ENCODE measurements at regions not wholly inside any gene's neighbourhood (a gene's known extent, or its start where the extent isn't known, plus 50 kb on each side); places are given as distances from the start of the nearest gene placed in this dataset.

GRCh38 chr2:3097804-3098203 lies 279.8 kb downstream of the EIPR1 start:
- no peak for DNase-seq (ENCODE audit: low spot score)
- no peak for TF ChIP-seq CTCF (IDR thresholded peaks at IDR 0.05; ENCODE audit: extremely low read depth, missing control alignments)

DNA sequence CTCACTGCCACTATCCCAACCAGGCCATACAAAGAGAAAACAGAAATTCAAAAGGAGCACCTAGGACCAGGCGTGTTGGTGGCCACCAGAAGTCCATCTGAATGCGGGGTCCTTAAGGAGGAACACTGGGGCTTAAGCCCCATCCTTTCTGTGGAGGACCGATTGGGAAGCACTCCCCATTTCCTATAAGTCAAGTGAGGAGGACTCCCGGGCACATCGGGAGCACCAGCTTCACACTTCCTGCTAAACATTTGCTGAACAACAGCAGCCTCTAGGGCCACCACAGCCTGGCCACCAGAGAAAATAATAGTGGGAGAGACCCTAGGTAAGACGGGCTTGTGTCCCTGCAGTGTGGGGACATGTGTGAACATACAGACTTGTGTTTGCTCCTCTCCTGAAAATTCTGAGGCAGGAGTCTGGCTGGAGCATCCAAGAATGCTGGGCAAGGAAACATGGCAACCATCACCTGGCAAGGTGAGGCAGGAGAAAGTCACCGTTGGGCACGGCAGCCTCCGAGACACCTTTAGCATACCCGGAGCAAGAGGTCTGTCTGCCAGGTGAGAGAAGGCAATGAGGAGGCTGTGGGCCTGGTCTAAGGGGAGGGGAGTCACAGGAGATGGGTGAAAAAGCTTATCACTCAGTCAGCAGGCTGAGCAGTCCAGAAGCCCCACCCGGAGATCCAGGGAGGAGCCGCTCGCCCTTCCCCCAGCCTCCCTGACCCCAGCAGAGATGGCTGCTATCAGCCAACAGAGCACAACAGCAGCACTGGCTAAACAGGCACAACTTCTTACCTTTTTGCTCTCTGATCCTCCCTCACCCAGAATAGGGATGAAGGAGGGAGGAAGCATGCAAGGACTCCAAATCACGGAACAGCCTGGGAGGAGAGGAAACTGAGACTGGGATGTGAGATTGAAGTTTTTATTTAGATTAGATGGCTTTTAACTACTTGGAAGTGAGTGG lies 282.3 kb downstream of the EIPR1 start:
- TF ChIP-seq CTCF (IDR thresholded peaks at IDR 0.05; ENCODE audit: extremely low read depth, missing control alignments), result no peak
- DNase-seq (ENCODE audit: low spot score), result no peak

GRCh38 chr2:3094318-3094717 lies 283.3 kb downstream of the EIPR1 start:
- DNase-seq (ENCODE audit: low spot score), result no peak
- no peak for TF ChIP-seq CTCF (IDR thresholded peaks at IDR 0.05; ENCODE audit: extremely low read depth, missing control alignments)

DNA sequence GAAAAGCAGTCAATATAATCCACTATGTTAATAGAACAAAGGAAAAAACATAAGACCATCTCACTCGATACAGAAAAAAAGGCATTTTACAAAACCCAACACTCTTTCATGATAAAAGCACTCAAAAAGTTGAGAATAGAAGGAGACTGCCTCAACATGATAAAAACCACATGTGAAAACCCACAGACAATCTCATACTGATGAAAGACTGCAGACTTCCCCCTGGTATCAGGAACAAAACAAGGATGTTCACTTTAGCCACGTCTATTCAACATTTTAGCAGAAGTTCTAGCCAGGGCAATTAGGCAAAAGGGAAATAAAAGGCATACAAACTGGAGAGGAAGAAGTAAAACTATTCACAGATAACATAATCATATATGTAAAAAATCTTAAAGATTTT lies 285.9 kb downstream of the EIPR1 start:
- DNase-seq (ENCODE audit: low spot score), result no peak
- TF ChIP-seq CTCF (IDR thresholded peaks at IDR 0.05; ENCODE audit: extremely low read depth, missing control alignments), result no peak

DNA sequence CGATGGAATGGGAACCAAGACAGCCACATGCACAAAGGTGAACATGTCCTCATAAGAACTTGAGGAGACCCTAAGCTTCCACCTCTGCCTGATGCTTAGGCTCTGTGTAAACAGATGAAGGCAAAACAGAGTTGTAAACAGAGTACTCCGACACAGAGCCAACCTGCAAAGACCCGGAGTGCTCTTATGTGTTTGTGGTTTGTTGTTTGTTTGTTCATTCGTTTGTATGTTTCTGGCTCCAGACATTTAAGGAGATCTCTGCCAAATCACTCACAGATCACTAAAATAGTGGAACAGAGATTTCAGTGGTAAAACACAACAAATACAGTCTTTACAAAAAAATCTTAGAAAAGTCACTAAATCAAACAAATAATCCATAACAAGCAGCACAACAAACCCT lies 294.9 kb downstream of the EIPR1 start:
- DNase-seq (ENCODE audit: low spot score), result no peak
- no peak for TF ChIP-seq CTCF (IDR thresholded peaks at IDR 0.05; ENCODE audit: extremely low read depth, missing control alignments)

- TF ChIP-seq CTCF (IDR thresholded peaks at IDR 0.05; ENCODE audit: extremely low read depth, missing control alignments), result no peak
- no peak for DNase-seq (ENCODE audit: low spot score)
Measured at GRCh38 chr2:3079959-3080948, 297.4 kb downstream of the EIPR1 start.

DNA sequence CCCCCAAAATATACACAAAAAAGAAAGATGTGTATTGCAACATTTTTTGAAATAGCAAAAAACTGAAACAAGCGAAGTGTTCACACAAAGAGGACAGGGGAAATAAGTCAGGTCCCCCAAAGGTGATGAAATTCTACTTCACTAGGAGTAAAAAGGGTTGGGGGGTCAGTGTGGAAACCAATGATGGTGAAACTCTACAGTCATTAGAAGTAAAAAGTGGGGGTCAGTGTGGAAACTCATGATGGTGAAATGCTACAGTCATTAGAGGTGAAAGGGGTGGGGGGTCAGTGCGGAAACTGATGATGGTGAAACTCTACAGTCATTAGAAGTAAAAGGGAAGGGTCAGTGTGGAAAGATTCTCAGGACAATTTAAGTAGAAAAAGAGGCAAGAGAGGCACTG lies 298.2 kb downstream of the EIPR1 start:
- no peak for DNase-seq (ENCODE audit: low spot score)
- no peak for TF ChIP-seq CTCF (IDR thresholded peaks at IDR 0.05; ENCODE audit: extremely low read depth, missing control alignments)
